IMR-90 (cell line): ENCODE measurements at regions not wholly inside any gene's neighbourhood (a gene's known extent, or its start where the extent isn't known, plus 50 kb on each side); places are given as distances from the start of the nearest gene placed in this dataset.

Experiments
- ATAC-seq: fragments of 200-7000 bp; cut with Tn5 transposase; 2 replicates; pipeline ENCODE4 v1.9.1; 2020; ENCODE audit warnings: low read depth, mild to moderate bottlenecking, moderate library complexity
- BruUV-seq: library from RNA; stranded (reverse); fragments of 400-500 nt; replicated peaks from 2 replicates; lab custom pipeline; 2021; lab: Mats Ljungman, UMichigan
- CTCF ChIA-PET: fragments of 300-600 bp; formaldehyde crosslinking; extraction: SDS; loops from one replicate; lab custom pipeline; 2021; ENCODE audit warnings: antibody characterized with exemption; lab: Yijun Ruan, JAX
- POLR2A ChIA-PET: fragments of 300-600 bp; sonication (Branson Sonifier 250); formaldehyde crosslinking; loops from one replicate; lab custom pipeline; 2022; ENCODE audit warnings: antibody characterized with exemption; ENCODE audit not compliant: unreplicated experiment; lab: Charles Lee
- DNase-seq: peaks from one replicate; pipeline ENCODE4 v3.0.0; 2013
- H2AFZ ChIP-seq: replicated peaks from 2 replicates; pipeline ENCODE3; 2013; ENCODE audit warnings: low read length, mild to moderate bottlenecking; ENCODE audit not compliant: poor library complexity
- H2AK5ac ChIP-seq: 2 replicates; pipeline ENCODE4 v1.6.1; 2013; ENCODE audit warnings: low read depth, low read length, inconsistent platforms
- H2AK9ac ChIP-seq: replicated peaks from 2 replicates; pipeline ENCODE3; 2013; ENCODE audit warnings: mild to moderate bottlenecking, low read depth, low read length, moderate library complexity; ENCODE audit not compliant: poor library complexity
- H2BK120ac ChIP-seq: 2 replicates; pipeline ENCODE4 v1.6.1; 2013; ENCODE audit warnings: low read depth, low read length, inconsistent platforms
- H2BK15ac ChIP-seq: 3 replicates; pipeline ENCODE4 v1.6.1; 2013; ENCODE audit warnings: low read depth, low read length, inconsistent platforms
- H2BK20ac ChIP-seq: 2 replicates; pipeline ENCODE4 v1.6.1; 2013; ENCODE audit warnings: low read depth, mild to moderate bottlenecking, inconsistent platforms, low read length, moderate library complexity
- H2BK5ac ChIP-seq: 2 replicates; pipeline ENCODE4 v1.6.1; 2013; ENCODE audit warnings: mild to moderate bottlenecking, low read depth, low read length, inconsistent platforms; ENCODE audit not compliant: poor library complexity, severe bottlenecking
- H3K14ac ChIP-seq: replicated peaks from 2 replicates; pipeline ENCODE4 v1.6.1; 2013; ENCODE audit warnings: low read depth, low read length, inconsistent platforms
- H3K18ac ChIP-seq: 2 replicates; pipeline ENCODE4 v1.6.1; 2013; ENCODE audit warnings: low read depth, low read length, control low read depth
- H3K23ac ChIP-seq: 2 replicates; pipeline ENCODE4 v1.6.1; 2013; ENCODE audit warnings: low read depth, low read length, inconsistent platforms
- H3K27ac ChIP-seq: 2 replicates; pipeline ENCODE4 v1.5.1; 2013; ENCODE audit warnings: mild to moderate bottlenecking, control low read depth, low read length; ENCODE audit not compliant: insufficient read depth
- H3K27me3 ChIP-seq: 2 replicates; pipeline ENCODE4 v1.6.1; 2013; ENCODE audit warnings: low read length; ENCODE audit not compliant: control insufficient read depth, insufficient read depth
- H3K36me3 ChIP-seq: 2 replicates; pipeline ENCODE4 v1.6.1; 2013; ENCODE audit warnings: low read length, mixed read lengths; ENCODE audit not compliant: control insufficient read depth, insufficient read depth
- H3K4ac ChIP-seq: 2 replicates; pipeline ENCODE4 v1.6.1; 2013; ENCODE audit warnings: low read depth, low read length, inconsistent platforms
- H3K4me1 ChIP-seq: 2 replicates; pipeline ENCODE4 v1.6.1; 2013; ENCODE audit warnings: low read length, mixed read lengths; ENCODE audit not compliant: control insufficient read depth, insufficient read depth
- H3K4me2 ChIP-seq: 2 replicates; pipeline ENCODE4 v1.6.1; 2013; ENCODE audit warnings: low read depth, mild to moderate bottlenecking, control low read depth, low read length, moderate library complexity
- H3K4me3 ChIP-seq: 2 replicates; pipeline ENCODE4 v1.5.1; 2013; ENCODE audit warnings: low read depth, mild to moderate bottlenecking, control low read depth, low read length, moderate library complexity; ENCODE audit not compliant: insufficient read depth
- H3K56ac ChIP-seq: 2 replicates; pipeline ENCODE4 v1.6.1; 2013; ENCODE audit warnings: low read length, inconsistent platforms; ENCODE audit not compliant: insufficient read depth; ENCODE audit errors: extremely low read depth
- H3K79me1 ChIP-seq, 2 experiments: 2 replicates each; pipeline ENCODE4 v1.6.1; 2013; ENCODE audit warnings: low read length in 2 of 2, inconsistent platforms in 1 of 2, low read depth in 1 of 2
- H3K9ac ChIP-seq: 2 replicates; pipeline ENCODE4 v1.6.1; 2013; ENCODE audit warnings: low read depth, low read length, control low read depth
- H3K9me1 ChIP-seq: 2 replicates; pipeline ENCODE4 v1.6.1; 2013; ENCODE audit warnings: low read length, inconsistent platforms; ENCODE audit not compliant: insufficient read depth
- H3K9me3 ChIP-seq: 2 replicates; pipeline ENCODE4 v1.6.1; 2013; ENCODE audit warnings: low read length; ENCODE audit not compliant: control insufficient read depth, insufficient read depth
- H4K20me1 ChIP-seq: 2 replicates; pipeline ENCODE4 v1.6.1; 2013; ENCODE audit warnings: low read length, inconsistent platforms; ENCODE audit not compliant: insufficient read depth
- H4K5ac ChIP-seq: 2 replicates; pipeline ENCODE4 v1.6.1; 2013; ENCODE audit warnings: mild to moderate bottlenecking, low read depth, low read length, control low read depth
- H4K8ac ChIP-seq, 2 experiments: 2 replicates each; pipeline ENCODE4 v1.6.1; 2013; ENCODE audit warnings: low read depth in 2 of 2, low read length in 2 of 2, control low read depth in 1 of 2, inconsistent platforms in 1 of 2
- H4K91ac ChIP-seq: 2 replicates; pipeline ENCODE4 v1.6.1; 2013; ENCODE audit warnings: low read depth, low read length, inconsistent platforms; ENCODE audit not compliant: insufficient read depth
- FOS ChIP-seq: fragments of 150-350 bp; IDR thresholded peaks from 2 replicates; pipeline ENCODE4 v1.6.1; 2016; ENCODE audit warnings: low read depth, low read length
- MAFK ChIP-seq: IDR thresholded peaks from 2 replicates; pipeline ENCODE4 v1.6.1; 2012; ENCODE audit warnings: low read depth, low read length, improper control_type of control experiment
- MAZ ChIP-seq: IDR thresholded peaks from 2 replicates; pipeline ENCODE4 v1.6.1; 2012; ENCODE audit warnings: low read depth, mild to moderate bottlenecking, low read length, improper control_type of control experiment, moderate library complexity, borderline replicate concordance
- MXI1 ChIP-seq: IDR thresholded peaks from 2 replicates; pipeline ENCODE4 v1.6.1; 2012; ENCODE audit warnings: low read depth, mild to moderate bottlenecking, low read length, moderate library complexity, borderline replicate concordance
- NFE2L2 ChIP-seq: fragments of 150-350 bp; IDR thresholded peaks from 2 replicates; pipeline ENCODE4 v1.6.1; 2016; ENCODE audit warnings: low read depth, mild to moderate bottlenecking, low read length
- POLR2A ChIP-seq: IDR thresholded peaks from 2 replicates; pipeline ENCODE4 v1.6.1; 2012; ENCODE audit warnings: mild to moderate bottlenecking, low read depth, low read length
- SMC3 ChIP-seq: fragments of 150-350 bp; IDR thresholded peaks from 2 replicates; pipeline ENCODE4 v1.6.1; 2016; ENCODE audit warnings: low read depth, mild to moderate bottlenecking, antibody characterized with exemption, low read length, moderate library complexity
- WGBS, 2 experiments: methylation state at CpG; one replicate each; pipeline versions ENCODE4 v1.1.5 to v1.1.7; 2013; ENCODE audit warnings: missing lambda C conversion rate in 2 of 2; ENCODE audit not compliant: insufficient read length in 1 of 2; ENCODE audit errors: extremely low coverage in 2 of 2; 5-methylcytosine and 5-hydroxymethylcytosine counted together
- dilution Hi-C: fragments of 300-500 bp; cut with HindIII; formaldehyde crosslinking; loops from one replicate; pipeline ENCODE4 v1.14.3; 2018; ENCODE audit warnings: low sequenced_read_pairs; ENCODE audit not compliant: unreplicated experiment
- in situ Hi-C: fragments of 300-500 bp; cut with MboI; formaldehyde crosslinking; loops from 3 replicates; pipeline ENCODE4 v1.14.3; 2019; ENCODE audit warnings: low sequenced_read_pairs, inconsistent platforms, mixed read lengths
- intact Hi-C: fragments of 100-400 bp; cut with micrococcal nuclease; formaldehyde crosslinking; loops from 2 replicates; pipeline ENCODE4 v1.10.0; 2022
- TF ChIP-seq, protein P1 (sequence below): conservative IDR thresholded peaks from 2 replicates; pipeline ENCODE4 v1.5.1; 2012; ENCODE audit warnings: mild to moderate bottlenecking, low read depth, low read length, improper control_type of control experiment

DNA sequence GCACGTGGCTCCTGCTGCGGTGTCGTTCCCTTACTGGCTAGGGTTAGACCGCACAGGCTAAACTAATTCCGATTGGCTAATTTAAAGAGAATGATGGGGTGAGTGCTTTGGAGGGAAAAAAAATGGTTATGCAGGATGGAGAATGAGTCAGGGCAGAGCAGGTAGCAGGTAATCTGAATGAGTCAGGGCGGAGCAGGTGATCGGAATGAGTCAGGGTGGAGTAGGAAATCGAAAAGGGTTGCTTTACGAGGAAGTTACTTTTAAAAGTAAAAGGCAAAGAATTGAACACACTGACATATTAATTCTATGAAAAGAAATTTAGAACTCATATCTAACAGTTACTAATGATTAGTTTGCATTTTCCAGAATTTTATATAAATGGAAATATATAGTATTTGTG lies 335.5 kb downstream of the FOXO1 start:
- intact Hi-C loops (no loop called here), in situ Hi-C loops (no loop called here), dilution Hi-C loops (no loop called here)
- no TSS peak for BruUV-seq
- Histone ChIP-seq H4K91ac (no peak overlapping the region), H3K14ac (no peak overlapping the region), H2AK5ac (no peak overlapping the region), H3K27ac (no peak overlapping the region), H2BK20ac (no peak overlapping the region), H2BK5ac (no peak overlapping the region), H3K79me1 (no peaks in the 10 kb centered on the region), H3K9me1 (no peaks in the 10 kb centered on the region), H2AFZ (no peak overlapping the region), H4K8ac (no peak overlapping the region), H3K4ac (no peak overlapping the region), H2BK15ac (no peak overlapping the region), H3K9me3 (no peaks in the 10 kb centered on the region), H4K5ac (no peak overlapping the region), H3K4me1 (no peaks in the 10 kb centered on the region), H3K4me3 (no peak overlapping the region), H3K36me3 (no peaks in the 10 kb centered on the region), H2BK120ac (no peak overlapping the region), H3K18ac (no peak overlapping the region), H3K9ac (no peak overlapping the region), H2AK9ac (no peak overlapping the region), H3K56ac (no peak overlapping the region), H3K23ac (no peak overlapping the region), H4K20me1 (no peaks in the 10 kb centered on the region), H3K4me2 (no peak overlapping the region), H3K27me3 (no peaks in the 10 kb centered on the region)
- ChIA-PET POLR2A (no interaction called here), CTCF (no interaction called here)
- TF ChIP-seq MAFK: no peak
- TF ChIP-seq MXI1: no peak
- no peak for TF ChIP-seq FOS
- TF ChIP-seq POLR2A: no peak
- TF ChIP-seq, protein P1, sequence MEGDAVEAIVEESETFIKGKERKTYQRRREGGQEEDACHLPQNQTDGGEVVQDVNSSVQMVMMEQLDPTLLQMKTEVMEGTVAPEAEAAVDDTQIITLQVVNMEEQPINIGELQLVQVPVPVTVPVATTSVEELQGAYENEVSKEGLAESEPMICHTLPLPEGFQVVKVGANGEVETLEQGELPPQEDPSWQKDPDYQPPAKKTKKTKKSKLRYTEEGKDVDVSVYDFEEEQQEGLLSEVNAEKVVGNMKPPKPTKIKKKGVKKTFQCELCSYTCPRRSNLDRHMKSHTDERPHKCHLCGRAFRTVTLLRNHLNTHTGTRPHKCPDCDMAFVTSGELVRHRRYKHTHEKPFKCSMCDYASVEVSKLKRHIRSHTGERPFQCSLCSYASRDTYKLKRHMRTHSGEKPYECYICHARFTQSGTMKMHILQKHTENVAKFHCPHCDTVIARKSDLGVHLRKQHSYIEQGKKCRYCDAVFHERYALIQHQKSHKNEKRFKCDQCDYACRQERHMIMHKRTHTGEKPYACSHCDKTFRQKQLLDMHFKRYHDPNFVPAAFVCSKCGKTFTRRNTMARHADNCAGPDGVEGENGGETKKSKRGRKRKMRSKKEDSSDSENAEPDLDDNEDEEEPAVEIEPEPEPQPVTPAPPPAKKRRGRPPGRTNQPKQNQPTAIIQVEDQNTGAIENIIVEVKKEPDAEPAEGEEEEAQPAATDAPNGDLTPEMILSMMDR: no peak
- TF ChIP-seq SMC3: no peak
- no peak for TF ChIP-seq MAZ
- TF ChIP-seq NFE2L2: no peak
- ATAC-seq (no peak), DNase-seq (no peak)
- WGBS, 2 experiments: 80% methylated on average over 2 of the region's 9 CpGs; no CpG with 5 or more reads in 1 of the 2 experiments
